WERI-Rb-1 (cell line): ENCODE measurements at regions not wholly inside any gene's neighbourhood (a gene's known extent, or its start where the extent isn't known, plus 50 kb on each side); places are given as distances from the start of the nearest gene placed in this dataset.

ENCODE experiments used
- DNase-seq: peaks from one replicate; pipeline ENCODE4 v3.0.0-alpha.2; 2020
- H3K27ac ChIP-seq: fragments of 250-450 bp; sonication (Bioruptor Pico); 2 replicates; pipeline ENCODE4 v1.5.1; 2020; ENCODE audit warnings: mild to moderate bottlenecking, moderate library complexity
- H3K27me3 ChIP-seq: fragments of 250-450 bp; sonication (Bioruptor Pico); 2 replicates; pipeline ENCODE4 v1.5.1; 2021; ENCODE audit warnings: mild to moderate bottlenecking, low read depth, moderate library complexity; ENCODE audit not compliant: insufficient read depth, severe bottlenecking
- H3K36me3 ChIP-seq: fragments of 250-450 bp; sonication (Bioruptor Pico); 2 replicates; pipeline ENCODE4 v1.5.1; 2020; ENCODE audit warnings: mild to moderate bottlenecking, moderate library complexity
- H3K4me3 ChIP-seq: 2 replicates; pipeline ENCODE4 v1.5.1; 2011; ENCODE audit warnings: low read depth, mild to moderate bottlenecking, control low read depth, low read length
- H3K9me3 ChIP-seq: fragments of 250-450 bp; sonication (Bioruptor Pico); 2 replicates; pipeline ENCODE4 v1.5.1; 2021; ENCODE audit warnings: mild to moderate bottlenecking, moderate library complexity; ENCODE audit not compliant: severe bottlenecking
- CTCF ChIP-seq: IDR thresholded peaks from 2 replicates; pipeline ENCODE4 v1.5.1; 2011; ENCODE audit warnings: low read depth, mild to moderate bottlenecking, control low read depth, inconsistent platforms, low read length

- peaks cover 5% of the 10 kb centered on the region for H3K9me3 ChIP-seq
- no peak for DNase-seq
- no peaks in the 10 kb centered on the region for H3K27me3 ChIP-seq
- no peak overlapping the region for H3K4me3 ChIP-seq
- no peaks in the 10 kb centered on the region for H3K36me3 ChIP-seq
- no peak overlapping the region for H3K27ac ChIP-seq
- TF ChIP-seq CTCF: no peak
Observed at GRCh38 chr2:8452296-8452695, 229.6 kb upstream of the ID2 start.

DNA sequence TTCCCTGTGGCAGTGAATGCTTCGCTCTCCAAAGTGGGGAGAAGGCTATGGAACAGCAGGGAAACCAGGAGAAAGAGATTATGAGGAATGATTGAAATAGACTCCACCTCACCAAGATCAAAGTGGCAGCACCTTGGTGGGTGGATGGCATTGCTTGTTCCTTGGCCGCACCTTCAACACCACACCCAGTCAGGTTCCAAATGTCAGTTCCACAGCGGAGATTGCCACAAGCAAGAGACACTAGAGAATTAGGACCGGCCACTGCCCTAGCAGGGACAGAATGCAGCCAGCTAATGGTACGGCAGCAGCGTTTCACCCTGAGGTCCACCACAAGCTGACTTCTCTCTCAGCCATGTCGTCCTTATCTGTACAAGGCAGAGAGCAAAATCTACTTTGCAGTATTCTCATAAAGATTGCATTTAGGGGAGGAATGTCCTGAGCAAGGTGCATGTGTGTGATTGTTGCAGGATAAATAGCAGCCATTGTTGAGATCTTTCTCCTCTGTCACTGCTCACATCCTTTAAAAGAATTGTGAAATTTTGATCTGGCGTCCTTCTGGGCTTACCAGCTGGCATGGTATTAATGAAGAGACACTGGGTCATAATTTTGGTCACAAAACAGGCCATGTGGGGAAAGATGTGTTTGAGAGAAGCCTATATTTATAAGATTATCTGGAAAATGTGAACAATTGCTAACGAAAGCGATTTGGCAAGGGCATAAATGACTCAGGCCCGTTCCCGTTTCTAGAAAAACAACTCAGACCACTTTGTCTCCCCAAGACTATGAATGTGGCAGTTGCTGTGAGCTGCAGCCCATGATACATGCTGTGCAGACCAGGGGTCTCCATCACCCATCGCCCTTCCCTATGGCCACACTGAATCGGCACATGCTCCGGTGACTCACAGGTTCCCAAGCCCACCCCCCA is 228.6 kb upstream of the ID2 start:
- no peak for DNase-seq
- no peaks in the 10 kb centered on the region for H3K27me3 ChIP-seq
- H3K36me3 ChIP-seq: no peaks in the 10 kb centered on the region
- H3K4me3 ChIP-seq: no peak overlapping the region
- no peak for TF ChIP-seq CTCF
- H3K9me3 ChIP-seq: peaks cover 5% of the 10 kb centered on the region
- H3K27ac ChIP-seq: no peak overlapping the region

DNA sequence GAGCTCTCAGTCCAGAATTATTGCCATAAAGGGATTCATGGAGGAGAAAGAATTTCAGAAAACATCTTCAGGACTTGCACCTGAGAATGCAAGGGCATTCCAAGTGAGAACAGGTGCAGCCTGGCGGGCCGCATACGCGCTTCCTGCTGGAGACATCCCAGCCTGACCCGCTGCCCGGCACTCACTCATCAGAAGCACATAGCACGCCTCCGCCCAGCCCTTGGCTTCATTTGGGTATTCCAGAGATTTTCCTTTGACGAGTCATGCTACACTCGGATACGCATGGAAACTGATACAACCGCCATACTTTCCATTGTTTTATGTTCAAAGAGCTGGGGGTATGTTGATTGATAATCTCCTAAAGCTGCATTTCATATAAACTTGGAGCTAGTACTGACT is 228.0 kb upstream of the ID2 start:
- no peaks in the 10 kb centered on the region for H3K27me3 ChIP-seq
- no peak for DNase-seq
- H3K27ac ChIP-seq: no peak overlapping the region
- H3K36me3 ChIP-seq: no peaks in the 10 kb centered on the region
- peaks cover 5% of the 10 kb centered on the region for H3K9me3 ChIP-seq
- H3K4me3 ChIP-seq: no peak overlapping the region
- TF ChIP-seq CTCF: no peak

- peaks cover 5% of the 10 kb centered on the region for H3K9me3 ChIP-seq
- DNase-seq: no peak
- H3K27ac ChIP-seq: no peak overlapping the region
- H3K4me3 ChIP-seq: no peak overlapping the region
- H3K36me3 ChIP-seq: no peaks in the 10 kb centered on the region
- H3K27me3 ChIP-seq: no peaks in the 10 kb centered on the region
- no peak for TF ChIP-seq CTCF
Observed at GRCh38 chr2:8454797-8455196, 227.1 kb upstream of the ID2 start.

DNA sequence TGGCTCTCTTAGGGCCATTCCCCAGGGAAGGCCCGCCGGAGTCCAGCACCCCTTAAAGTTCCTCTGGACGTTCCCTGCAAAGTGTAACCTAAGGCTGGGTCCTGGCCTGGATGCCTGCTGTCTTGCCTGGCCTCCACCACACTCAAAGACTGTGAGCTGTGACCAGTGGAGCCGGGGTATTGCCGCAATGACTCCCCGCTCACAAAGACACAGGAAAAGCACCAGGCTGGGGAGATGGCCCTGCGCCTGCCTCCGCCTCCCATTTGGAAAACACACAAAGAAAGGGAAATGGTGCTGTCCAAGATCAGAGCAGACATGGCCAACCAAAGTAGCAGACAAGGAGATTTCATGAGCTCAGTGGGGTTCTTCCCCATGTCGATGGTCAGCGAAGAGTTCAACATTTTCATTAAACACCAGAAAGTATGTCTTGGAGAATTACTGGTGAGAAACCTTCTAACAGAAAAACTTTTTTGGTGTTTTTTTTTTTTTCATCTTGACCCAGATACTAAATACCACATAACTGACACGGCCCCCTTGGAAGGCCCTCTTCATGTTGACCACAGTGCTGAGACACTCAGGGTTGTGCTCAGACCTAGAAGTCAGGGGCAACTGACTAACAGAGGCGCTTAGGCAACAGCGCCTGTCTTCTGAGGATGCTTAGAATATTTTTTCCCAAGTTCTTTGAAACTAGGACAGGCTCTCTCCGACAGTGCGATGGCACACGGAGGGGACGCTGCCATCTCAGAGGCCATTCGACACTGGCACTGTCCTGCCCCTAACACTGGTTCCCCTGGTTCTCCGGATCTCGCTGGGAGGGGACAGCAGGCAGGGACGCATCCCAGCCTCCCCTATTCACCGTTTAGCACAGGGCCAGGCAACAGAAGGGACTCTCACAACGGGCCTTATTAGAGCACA is 226.4 kb upstream of the ID2 start:
- no peak for DNase-seq
- H3K4me3 ChIP-seq: no peak overlapping the region
- TF ChIP-seq CTCF: no peak

More for the DNA sequence above, 226.4 kb upstream of the ID2 start:
- Histone ChIP-seq H3K27me3 (no peaks in the 10 kb centered on the region), H3K9me3 (peaks cover 5% of the 10 kb centered on the region), H3K36me3 (no peaks in the 10 kb centered on the region), H3K27ac (no peak overlapping the region)
